Renal cortex interstitium (tissue), 11 donors: ENCODE measurements at regions not wholly inside any gene's neighbourhood (a gene's known extent, or its start where the extent isn't known, plus 50 kb on each side); places are given as distances from the start of the nearest gene placed in this dataset.

Experiments
- DNase-seq, 11 donors: peaks; one replicate each; pipeline ENCODE4 v3.0.0-alpha.2; 2013; ENCODE audit warnings: low read depth in 9 of 11, low spot score in 4 of 11; ENCODE audit errors: extremely low read depth in 1 of 11

DNA sequence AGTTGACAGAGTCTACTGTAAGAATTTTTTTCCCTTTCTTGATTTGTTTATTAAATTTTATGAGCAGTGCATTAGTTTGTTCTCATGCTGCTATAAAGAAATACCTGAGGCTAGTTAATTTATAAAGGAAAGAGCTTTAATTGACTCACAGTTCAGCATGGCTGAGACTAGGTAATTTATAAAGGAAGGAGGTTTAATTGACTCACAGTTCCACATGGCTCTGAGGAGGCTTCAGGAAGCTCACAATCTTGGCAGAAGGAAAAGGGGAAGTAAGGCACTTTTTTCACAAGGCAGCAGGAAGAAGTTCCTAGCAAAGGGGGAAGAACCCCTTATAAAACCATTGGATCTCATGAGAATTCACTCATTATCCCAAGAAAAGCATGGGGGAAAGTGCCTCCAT lies 191.4 kb upstream of the VRK2 start:
- DNase-seq, result no peak

GRCh38 chr2:57859755-57860154 lies 186.9 kb upstream of the VRK2 start:
- DNase-seq, result no peak

DNA sequence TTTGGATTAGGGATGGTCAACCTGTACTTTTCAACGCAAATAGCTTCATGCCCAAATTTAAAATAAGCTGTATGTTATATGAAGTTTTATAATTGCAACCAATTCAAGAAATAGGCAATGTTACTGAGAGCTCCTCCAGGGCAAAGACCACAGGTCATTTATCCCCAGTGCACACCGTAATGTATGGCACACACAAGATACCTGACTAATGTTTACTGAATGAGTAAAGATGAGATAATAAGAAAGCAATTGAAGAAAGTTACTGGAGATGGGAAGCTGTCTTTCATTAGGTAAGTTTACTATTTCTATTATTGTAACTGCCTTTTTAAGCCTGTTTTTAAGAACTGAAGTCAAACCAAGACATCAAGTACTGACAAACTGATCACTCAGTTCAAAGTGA lies 184.5 kb upstream of the VRK2 start:
- no peak for DNase-seq

- no peak for DNase-seq
Observed at GRCh38 chr2:57862727-57863126, 183.9 kb upstream of the VRK2 start.

- DNase-seq, result no peak
Observed at GRCh38 chr2:57864926-57865325, 181.7 kb upstream of the VRK2 start.

DNA sequence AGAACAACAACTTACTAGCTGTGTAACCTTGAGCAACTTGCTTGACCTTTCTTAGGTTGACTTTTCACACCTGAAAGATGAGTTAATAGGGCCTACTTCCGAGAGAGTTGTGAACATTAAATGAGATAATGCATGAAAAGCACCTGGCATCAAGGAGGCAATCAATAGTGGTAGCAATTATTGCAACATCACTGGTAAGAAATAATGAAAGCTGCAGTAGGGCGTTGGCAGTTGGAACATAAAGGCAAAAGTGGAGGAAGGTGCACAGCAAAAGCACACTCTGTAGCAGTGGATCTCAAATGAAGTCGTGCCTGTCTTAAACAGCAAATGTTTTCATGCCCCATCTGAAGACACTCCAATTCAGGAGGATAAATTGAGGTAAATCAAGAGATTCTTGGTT lies 178.9 kb upstream of the VRK2 start:
- no peak for DNase-seq

DNA sequence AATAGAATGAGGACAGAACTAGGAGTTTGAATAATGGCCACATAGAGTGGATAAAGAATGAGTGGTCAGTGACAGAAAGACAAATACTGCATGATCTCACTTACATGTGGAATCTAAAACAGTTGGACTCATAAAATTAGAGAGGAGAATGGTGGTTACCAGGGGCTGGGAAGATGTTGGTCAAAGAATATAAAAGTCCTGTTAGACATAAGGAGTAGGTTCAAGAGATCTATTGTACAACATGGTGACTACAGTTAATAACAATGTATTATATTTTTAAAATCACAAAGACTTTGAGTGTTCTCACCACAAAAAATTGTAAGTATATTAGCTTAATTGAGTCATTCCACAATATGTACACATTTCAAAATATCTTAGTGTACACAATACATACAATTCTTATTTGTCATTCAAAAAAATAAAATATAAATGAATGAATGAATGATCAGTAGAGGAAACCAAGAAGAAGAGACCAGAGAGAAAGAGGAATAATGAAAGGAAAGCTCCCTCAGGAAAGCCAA lies 177.9 kb upstream of the VRK2 start:
- no peak for DNase-seq

- DNase-seq, result no peak
Observed at GRCh38 chr2:57869758-57870344, 176.8 kb upstream of the VRK2 start.

GRCh38 chr2:57876313-57876712 lies 170.3 kb upstream of the VRK2 start:
- DNase-seq, result no peak

DNA sequence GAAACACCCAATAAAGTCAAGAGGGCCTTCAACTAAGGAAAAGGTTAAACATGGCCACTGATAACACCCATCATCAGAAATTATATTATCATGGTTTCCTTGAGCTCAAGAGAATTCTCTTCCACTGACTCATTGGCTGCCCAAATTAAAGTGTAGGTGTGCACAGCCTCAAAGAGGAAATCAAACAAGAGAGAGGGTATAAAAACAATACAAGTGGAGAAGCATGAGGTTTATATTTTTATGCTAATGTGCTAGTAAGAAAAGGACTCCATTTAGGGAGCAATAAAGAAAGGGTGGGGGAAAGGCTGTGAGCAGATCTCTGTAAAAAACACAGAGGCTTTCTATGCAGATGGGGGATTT lies 168.8 kb upstream of the VRK2 start:
- no peak for DNase-seq

GRCh38 chr2:57878171-57878865 lies 168.3 kb upstream of the VRK2 start:
- DNase-seq, result peak; percentile 16 to 68 (median 35)

- DNase-seq, result no peak
Observed at GRCh38 chr2:57878866-57879210, 167.8 kb upstream of the VRK2 start.

DNA sequence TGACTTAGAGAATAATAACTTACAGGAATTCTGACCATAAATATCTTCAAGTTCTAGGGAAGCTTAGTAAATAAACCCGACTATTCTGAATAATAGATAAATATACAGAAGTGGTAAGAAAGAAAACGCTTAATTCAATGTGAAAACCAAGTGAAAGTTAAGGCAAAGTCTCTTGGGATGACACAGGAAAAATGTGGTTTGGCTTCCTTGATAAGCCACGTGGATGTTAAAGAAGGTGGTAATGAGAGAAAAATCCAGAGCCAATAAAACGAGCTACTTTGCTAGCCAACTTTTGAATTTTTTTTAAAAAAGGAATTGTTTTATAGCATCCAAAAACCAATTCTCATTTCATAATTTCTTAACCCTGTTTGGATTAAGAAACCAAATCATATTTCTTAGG lies 166.2 kb upstream of the VRK2 start:
- DNase-seq, result no peak

DNA sequence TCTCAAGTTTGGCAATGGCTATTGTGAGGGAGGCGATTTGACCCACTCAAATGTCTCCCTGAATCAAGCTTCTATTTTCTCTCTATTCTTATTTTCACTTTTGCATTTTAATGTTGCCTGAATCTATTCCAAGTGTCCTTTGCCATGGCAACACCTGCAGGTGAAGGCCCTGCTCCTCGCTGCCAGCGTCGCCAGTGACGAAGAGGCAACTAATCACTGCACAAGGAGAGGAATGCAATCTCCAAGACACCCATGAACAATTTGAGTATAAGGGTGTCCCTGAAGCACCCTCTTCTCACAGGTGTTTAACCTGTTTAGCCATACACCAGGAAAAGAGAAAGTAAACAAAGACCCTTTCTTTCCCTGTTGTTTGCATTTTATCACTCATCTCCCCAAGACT lies 165.6 kb upstream of the VRK2 start:
- no peak for DNase-seq

GRCh38 chr2:57881998-57882888 lies 164.4 kb upstream of the VRK2 start:
- DNase-seq, result no peak

DNA sequence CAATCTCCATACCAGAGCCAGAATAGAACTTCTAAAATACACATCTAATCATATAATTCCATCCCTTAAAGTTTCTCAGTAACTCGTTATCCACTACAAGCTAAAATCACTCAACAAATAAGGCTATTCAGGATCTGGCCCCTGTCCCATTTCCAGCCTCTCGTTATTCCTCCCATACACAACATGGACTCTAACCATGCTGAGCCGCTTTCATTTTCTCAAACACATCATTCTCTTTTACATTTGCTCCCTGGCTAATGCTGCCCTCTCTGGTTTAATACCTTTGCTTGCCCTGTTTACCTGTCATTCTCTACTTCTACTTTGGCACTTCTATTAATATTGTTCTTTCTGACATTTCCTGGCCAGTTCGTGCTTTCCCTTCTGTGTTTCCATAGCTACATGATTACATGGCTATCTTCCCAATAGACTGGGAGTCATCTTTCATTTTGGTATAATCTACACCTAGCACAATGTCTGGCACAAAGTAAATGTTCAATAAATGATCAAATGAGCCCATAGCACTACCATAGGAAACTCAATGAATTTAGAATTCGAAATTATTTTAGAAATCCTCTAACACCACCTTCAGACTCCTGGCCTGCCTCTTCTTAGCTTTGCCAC lies 163.6 kb upstream of the VRK2 start:
- no peak for DNase-seq

DNA sequence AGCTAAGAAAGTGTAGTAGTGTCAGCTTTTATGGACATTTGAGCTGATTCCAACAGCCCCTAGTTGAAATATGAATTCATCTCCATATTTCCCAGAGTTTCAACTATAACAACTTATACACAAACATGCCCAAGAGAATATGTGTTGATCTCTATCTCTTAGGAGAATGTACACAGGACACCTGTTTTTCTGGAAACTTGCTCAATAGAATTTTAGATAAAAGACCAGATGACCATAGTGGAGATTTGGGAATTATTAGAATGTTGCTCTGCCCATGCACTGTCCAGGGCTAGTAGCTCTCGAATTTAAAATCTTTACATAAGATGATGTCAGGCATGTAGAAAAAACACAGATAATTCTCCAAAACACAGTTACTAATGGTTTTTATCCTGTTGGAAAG lies 162.3 kb upstream of the VRK2 start:
- no peak for DNase-seq

- no peak for DNase-seq
Observed at GRCh38 chr2:57885742-57886141, 160.9 kb upstream of the VRK2 start.

DNA sequence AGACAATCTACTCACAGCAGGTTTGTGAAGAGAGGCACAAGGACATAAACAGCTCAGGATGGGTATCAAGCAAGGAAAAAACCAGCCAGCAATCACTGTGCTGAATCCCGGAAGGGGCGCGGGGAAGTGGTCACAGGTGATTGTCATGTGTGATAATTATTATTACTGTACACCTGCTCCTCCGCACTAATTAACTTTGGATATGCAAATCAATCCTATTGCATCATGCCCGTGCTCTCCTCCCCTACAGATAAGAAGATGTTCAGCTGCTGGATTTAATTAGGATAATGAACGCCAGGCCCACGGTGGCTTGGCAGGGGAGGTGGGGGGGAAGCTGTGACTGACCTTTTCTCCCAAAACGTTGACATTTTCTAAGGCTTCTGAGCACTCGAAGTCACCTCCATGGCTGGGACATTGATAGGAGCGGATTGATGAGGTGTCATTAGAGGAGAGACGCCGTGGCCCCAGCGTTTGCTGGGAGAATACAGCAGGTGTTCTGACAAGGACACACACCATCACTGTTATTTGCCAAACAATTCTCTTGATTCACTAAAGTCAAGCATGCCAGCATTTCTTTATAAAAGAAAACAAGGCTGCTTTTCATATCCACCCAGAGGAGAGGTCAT lies 160.3 kb upstream of the VRK2 start:
- DNase-seq, result no peak
